ENCODE measurements at regions not wholly inside any gene's neighbourhood (a gene's known extent, or its start where the extent isn't known, plus 50 kb on each side); places are given as distances from the start of the nearest gene placed in this dataset.

DNA sequence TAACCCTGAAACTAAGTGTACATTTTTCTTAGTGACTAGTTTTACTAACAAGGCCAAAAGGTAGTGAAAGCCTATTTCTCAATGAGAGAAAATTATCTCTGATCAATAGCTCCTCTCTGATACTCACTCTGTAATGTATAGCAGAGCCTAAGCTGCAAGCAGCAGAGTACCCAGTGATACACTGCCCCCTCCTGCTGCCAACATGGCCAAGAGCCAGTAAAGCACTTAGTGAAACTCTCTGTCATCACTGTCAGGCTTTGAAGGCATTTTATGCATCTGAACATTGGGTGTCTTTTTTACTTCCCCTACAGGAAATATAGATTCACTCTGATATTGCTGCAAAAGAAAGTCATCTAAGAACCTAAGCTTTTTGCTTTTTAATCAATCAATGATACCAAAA, 784.1 kb upstream of the CDH7 start:
- TF ChIP-seq CTCF (IDR thresholded peaks at IDR 0.05), result no peak
- TF ChIP-seq POLR2A (IDR thresholded peaks at IDR 0.05), result no peak

Measured in Peyer's patch (tissue), 4 donors.